CD4-positive, CD25-positive, alpha-beta regulatory T cell (primary cell): ENCODE measurements at regions not wholly inside any gene's neighbourhood (a gene's known extent, or its start where the extent isn't known, plus 50 kb on each side); places are given as distances from the start of the nearest gene placed in this dataset.
A peak's percentile ranks its signal among the peaks of the same experiment; 100 is the strongest.
"Not testable (repeated sequence)": the region's sequence is repeated elsewhere in the genome, so short reads cannot be mapped to it uniquely, and the experiment has no call there.

Experiments used
- ATAC-seq, 2 donors: fragments of 150-1000 bp; cut with Tn5 transposase; one replicate each; pipeline ENCODE4 v1.10.0; 2021; ENCODE audit warnings: low read depth in 2 of 2, moderate number of reproducible peaks in 2 of 2, moderate library complexity in 1 of 2
- DNase-seq, 3 donors: peaks; one replicate each; pipeline versions ENCODE4 v3.0.0 to v3.0.0-alpha.2; 2012 to 2022; ENCODE audit warnings: mixed read lengths in 1 of 3
- H3K27ac ChIP-seq: one replicate; pipeline ENCODE4 v1.7.0; 2013; ENCODE audit warnings: mild to moderate bottlenecking, low read length; ENCODE audit not compliant: insufficient read depth, poor library complexity, severe bottlenecking
- H3K27me3 ChIP-seq: one replicate; pipeline ENCODE4 v1.7.0; 2013; ENCODE audit warnings: low read length; ENCODE audit not compliant: control insufficient read depth, insufficient read depth
- H3K36me3 ChIP-seq: one replicate; pipeline ENCODE4 v1.7.0; 2013; ENCODE audit warnings: mild to moderate bottlenecking, low read length, moderate library complexity; ENCODE audit not compliant: control insufficient read depth, insufficient read depth
- H3K4me1 ChIP-seq: 2 replicates; pipeline ENCODE4 v1.7.0; 2013; ENCODE audit warnings: mild to moderate bottlenecking, low read length; ENCODE audit not compliant: insufficient read depth, control insufficient read depth, poor library complexity, severe bottlenecking
- H3K4me3 ChIP-seq: one replicate; pipeline ENCODE4 v1.7.0; 2013; ENCODE audit warnings: low read depth, mild to moderate bottlenecking, low read length, moderate library complexity
- H3K9me3 ChIP-seq, 2 experiments: 1 replicate in 1 of 2; 2 replicates in 1 of 2; pipeline ENCODE4 v1.7.0; 2013; ENCODE audit warnings: low read length in 2 of 2, mild to moderate bottlenecking in 1 of 2, moderate library complexity in 1 of 2; ENCODE audit not compliant: control insufficient read depth in 2 of 2
- H3K27ac Mint-ChIP-seq, 3 donors: one replicate each; pipeline ENCODE4 v1.8.0; 2020 to 2022; ENCODE audit warnings: mild to moderate bottlenecking in 3 of 3, mixed read lengths in 3 of 3, moderate library complexity in 2 of 3
- H3K27me3 Mint-ChIP-seq: one replicate; pipeline ENCODE4 v1.8.0; 2022; ENCODE audit warnings: mild to moderate bottlenecking, mixed read lengths
- H3K36me3 Mint-ChIP-seq: one replicate; pipeline ENCODE4 v1.8.0; 2020; ENCODE audit warnings: mixed read lengths
- H3K4me1 Mint-ChIP-seq, 4 donors: one replicate each; pipeline ENCODE4 v1.8.0; 2020 to 2022; ENCODE audit warnings: mixed read lengths in 4 of 4, mild to moderate bottlenecking in 1 of 4
- H3K4me3 Mint-ChIP-seq, 4 donors: one replicate each; pipeline ENCODE4 v1.8.0; 2020 to 2022; ENCODE audit warnings: mild to moderate bottlenecking in 4 of 4, mixed read lengths in 4 of 4, moderate library complexity in 3 of 4
- H3K9me3 Mint-ChIP-seq, 7 donors: one replicate each; pipeline ENCODE4 v1.8.0; 2020 to 2022; ENCODE audit warnings: mixed read lengths in 7 of 7, mild to moderate bottlenecking in 3 of 7, moderate library complexity in 2 of 7

DNA sequence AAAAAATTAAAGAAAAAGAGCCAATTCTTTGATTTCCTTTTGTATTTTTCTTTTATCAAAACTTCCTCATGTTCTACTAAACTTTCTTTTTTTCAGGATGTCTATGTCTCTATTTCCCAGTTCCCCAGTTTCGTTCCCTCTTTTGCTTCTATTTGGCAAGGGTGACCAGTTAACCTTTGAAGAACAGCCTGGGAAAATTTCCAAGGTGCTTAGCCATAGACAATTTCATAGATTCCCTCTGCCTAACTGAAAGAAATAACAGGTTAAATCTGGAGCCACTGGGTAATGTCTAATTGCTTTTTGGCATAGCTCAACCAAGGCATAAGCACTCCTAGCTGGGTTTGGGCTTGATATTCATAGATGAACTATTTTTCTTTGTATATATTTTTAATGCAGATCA, 272.3 kb downstream of the ADGRL2 start:
- Mint-ChIP-seq H3K27me3 (no peaks in the 10 kb centered on the region), H3K27ac (no peak overlapping the region), H3K4me3 (no peak overlapping the region), H3K4me1 (no peaks in the 10 kb centered on the region), H3K9me3 (peaks cover 0 to 10% (median 2%) of the 10 kb centered on the region in 7 donors), H3K36me3 (no peaks in the 10 kb centered on the region)
- Histone ChIP-seq H3K4me3 (no peak overlapping the region), H3K27me3 (no peaks in the 10 kb centered on the region), H3K36me3 (no peaks in the 10 kb centered on the region), H3K4me1 (no peaks in the 10 kb centered on the region), H3K9me3 (peaks cover 0 to 2% of the 10 kb centered on the region in 2 experiments), H3K27ac (no peak overlapping the region)
- ATAC-seq (no peak), DNase-seq (no peak)

GRCh38 chr1:82065916-82066315, 265.2 kb downstream of the ADGRL2 start:
- H3K36me3 Mint-ChIP-seq, result no peaks in the 10 kb centered on the region
- ATAC-seq, result no peak
- peaks cover 0 to 11% (median 4%) of the 10 kb centered on the region in 7 donors for H3K9me3 Mint-ChIP-seq
- no peak overlapping the region for H3K4me3 Mint-ChIP-seq
- H3K27me3 ChIP-seq, result no peaks in the 10 kb centered on the region
- H3K36me3 ChIP-seq, result no peaks in the 10 kb centered on the region
- H3K27ac ChIP-seq, result no peak overlapping the region
- H3K4me1 ChIP-seq, result no peaks in the 10 kb centered on the region
- H3K27me3 Mint-ChIP-seq, result no peaks in the 10 kb centered on the region
- H3K4me1 Mint-ChIP-seq, result no peaks in the 10 kb centered on the region
- peaks cover 0 to 2% of the 10 kb centered on the region in 2 experiments for H3K9me3 ChIP-seq
- no peak overlapping the region for H3K27ac Mint-ChIP-seq
- DNase-seq, result no peak
- no peak overlapping the region for H3K4me3 ChIP-seq

- no peak overlapping the region for H3K27ac ChIP-seq
- no peaks in the 10 kb centered on the region for H3K36me3 ChIP-seq
- Mint-ChIP-seq H3K36me3 (no peaks in the 10 kb centered on the region), H3K4me3 (no peak overlapping the region), H3K27me3 (no peaks in the 10 kb centered on the region), H3K4me1 (no peaks in the 10 kb centered on the region), H3K9me3 (peaks cover 0 to 6% (median 4%) of the 10 kb centered on the region in 7 donors), H3K27ac (no peak overlapping the region)
- H3K4me3 ChIP-seq, result no peak overlapping the region
- DNase-seq (no peak), ATAC-seq (no peak)
- H3K4me1 ChIP-seq, result no peaks in the 10 kb centered on the region
- peaks cover 0 to 2% of the 10 kb centered on the region in 2 experiments for H3K9me3 ChIP-seq
- H3K27me3 ChIP-seq, result no peaks in the 10 kb centered on the region
Observed at GRCh38 chr1:82064691-82065090, 264.0 kb downstream of the ADGRL2 start.

- no peak overlapping the region for H3K4me3 ChIP-seq
- Mint-ChIP-seq H3K9me3 (peaks cover 0 to 11% (median 4%) of the 10 kb centered on the region in 7 donors), H3K27ac (no peak overlapping the region), H3K4me3 (no peak overlapping the region), H3K27me3 (no peaks in the 10 kb centered on the region), H3K36me3 (no peaks in the 10 kb centered on the region), H3K4me1 (no peaks in the 10 kb centered on the region)
- ATAC-seq (no peak), DNase-seq (no peak)
- H3K27ac ChIP-seq, result no peak overlapping the region
- H3K9me3 ChIP-seq, result peaks cover 0 to 2% of the 10 kb centered on the region in 2 experiments
- H3K36me3 ChIP-seq, result no peaks in the 10 kb centered on the region
- no peaks in the 10 kb centered on the region for H3K27me3 ChIP-seq
- H3K4me1 ChIP-seq, result no peaks in the 10 kb centered on the region
Observed at GRCh38 chr1:82062206-82062605, 261.5 kb downstream of the ADGRL2 start.

DNA sequence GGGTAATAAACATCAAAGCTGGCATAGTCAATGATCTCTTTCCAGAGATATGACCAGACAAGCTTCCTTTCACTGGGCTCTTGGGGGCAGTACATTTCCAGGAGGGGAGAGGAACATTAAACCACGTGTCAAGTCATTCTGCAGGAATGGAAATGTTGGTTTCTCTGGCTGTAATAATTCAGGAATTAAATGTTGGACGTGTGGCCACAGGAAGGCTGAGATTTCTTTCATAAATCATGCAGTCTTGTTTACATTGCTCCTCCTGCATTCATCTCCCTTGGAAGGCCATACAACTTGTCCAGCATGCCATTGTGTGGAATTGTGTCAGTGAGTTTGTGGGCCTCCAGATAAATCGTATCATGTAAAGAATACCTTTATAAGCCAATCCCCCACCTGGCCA, 259.2 kb downstream of the ADGRL2 start:
- no peak overlapping the region for H3K4me3 Mint-ChIP-seq
- no peaks in the 10 kb centered on the region for H3K36me3 Mint-ChIP-seq
- Histone ChIP-seq H3K9me3 (no peaks in the 10 kb centered on the region), H3K4me3 (no peak overlapping the region), H3K36me3 (no peaks in the 10 kb centered on the region), H3K4me1 (no peaks in the 10 kb centered on the region), H3K27me3 (no peaks in the 10 kb centered on the region), H3K27ac (no peak overlapping the region)
- peaks cover 0 to 19% (median 7%) of the 10 kb centered on the region in 7 donors for H3K9me3 Mint-ChIP-seq
- H3K27me3 Mint-ChIP-seq, result no peaks in the 10 kb centered on the region
- no peak for DNase-seq
- no peak overlapping the region for H3K27ac Mint-ChIP-seq
- no peaks in the 10 kb centered on the region for H3K4me1 Mint-ChIP-seq
- no peak for ATAC-seq

GRCh38 chr1:82057011-82057410, 256.3 kb downstream of the ADGRL2 start:
- no peaks in the 10 kb centered on the region for H3K4me1 Mint-ChIP-seq
- DNase-seq, result no peak
- H3K36me3 Mint-ChIP-seq, result no peaks in the 10 kb centered on the region

GRCh38 chr1:82055375-82055774, 254.6 kb downstream of the ADGRL2 start:
- not testable (repeated sequence) for H3K27me3 ChIP-seq, H3K4me1 Mint-ChIP-seq, H3K4me1 ChIP-seq, H3K36me3 ChIP-seq, H3K36me3 Mint-ChIP-seq, H3K9me3 ChIP-seq, H3K4me3 Mint-ChIP-seq, ATAC-seq, H3K27ac ChIP-seq, DNase-seq, H3K27me3 Mint-ChIP-seq, H3K4me3 ChIP-seq
- Mint-ChIP-seq H3K27ac (peak overlapping the region in 1 of 3 donors; percentile 28), H3K9me3 (peaks cover 4 to 21% (median 8%) of the 10 kb centered on the region in 7 donors)

More at GRCh38 chr1:82057011-82057410, 256.3 kb downstream of the ADGRL2 start:
- H3K9me3 ChIP-seq, result no peaks in the 10 kb centered on the region
- no peaks in the 10 kb centered on the region for H3K27me3 ChIP-seq
- H3K27ac ChIP-seq, result no peak overlapping the region
- H3K4me1 ChIP-seq, result no peaks in the 10 kb centered on the region
- no peak for ATAC-seq
- H3K9me3 Mint-ChIP-seq, result peaks cover 0 to 20% (median 5%) of the 10 kb centered on the region in 7 donors
- no peak overlapping the region for H3K4me3 Mint-ChIP-seq
- no peaks in the 10 kb centered on the region for H3K36me3 ChIP-seq
- no peak overlapping the region for H3K4me3 ChIP-seq
- H3K27ac Mint-ChIP-seq, result no peak overlapping the region
- H3K27me3 Mint-ChIP-seq, result no peaks in the 10 kb centered on the region

DNA sequence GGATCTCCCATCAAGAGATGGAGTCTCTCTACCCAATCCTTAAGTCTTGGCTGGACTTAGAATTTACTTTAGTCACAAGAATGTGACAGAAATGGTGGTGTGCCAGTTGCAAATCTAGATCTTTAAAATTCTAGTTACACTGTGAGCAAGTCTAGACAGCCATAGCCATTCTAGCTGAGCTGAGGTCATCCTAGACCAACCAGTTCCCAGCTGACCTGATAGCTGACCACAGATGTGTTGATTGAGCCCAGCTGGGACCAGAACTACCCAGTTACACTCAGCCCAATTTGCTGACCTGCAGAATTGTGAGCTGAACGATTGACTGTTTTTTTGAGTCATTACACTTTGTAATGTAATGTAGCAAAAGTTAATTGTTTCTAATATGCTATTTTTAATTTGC, 251.8 kb downstream of the ADGRL2 start:
- Mint-ChIP-seq H3K4me1 (no peaks in the 10 kb centered on the region), H3K27me3 (no peaks in the 10 kb centered on the region), H3K36me3 (no peaks in the 10 kb centered on the region), H3K27ac (no peak overlapping the region), H3K4me3 (no peak overlapping the region), H3K9me3 (peaks cover 3 to 23% (median 11%) of the 10 kb centered on the region in 7 donors)
- no peak overlapping the region for H3K27ac ChIP-seq
- no peaks in the 10 kb centered on the region for H3K9me3 ChIP-seq
- no peaks in the 10 kb centered on the region for H3K36me3 ChIP-seq
- ATAC-seq (no peak), DNase-seq (no peak)
- no peaks in the 10 kb centered on the region for H3K27me3 ChIP-seq
- no peak overlapping the region for H3K4me3 ChIP-seq
- no peaks in the 10 kb centered on the region for H3K4me1 ChIP-seq
